ENCODE measurements at regions not wholly inside any gene's neighbourhood (a gene's known extent, or its start where the extent isn't known, plus 50 kb on each side); places are given as distances from the start of the nearest gene placed in this dataset.

- H3K36me3 ChIP-seq = no peaks in the 10 kb centered on the region
- H3K27ac ChIP-seq = no peak overlapping the region
- no peaks in the 10 kb centered on the region for H3K27me3 ChIP-seq (replicated peaks; ENCODE audit: insufficient read depth)
- ATAC-seq (ENCODE audit: insufficient number of reproducible peaks, low FRiP score, low read depth) = no peak
- TF ChIP-seq CTCF (IDR thresholded peaks at IDR 0.05) = no peak
- H3K4me1 ChIP-seq (ENCODE audit: control insufficient read depth in 1 of 2, low read depth in 2 of 2) = no peaks in the 10 kb centered on the region
- no peak for DNase-seq (ENCODE audit: low spot score)
- no peaks in the 10 kb centered on the region for H3K9me3 ChIP-seq
- H3K4me3 ChIP-seq = no peak overlapping the region
Observed at GRCh38 chr21:23633447-23633940, 1973.8 kb downstream of the MRPL39 start.

GRCh38 chr21:23624281-23624680, 1983.0 kb downstream of the MRPL39 start:
- ATAC-seq (ENCODE audit: insufficient number of reproducible peaks, low FRiP score, low read depth) = no peak
- H3K27me3 ChIP-seq (replicated peaks; ENCODE audit: insufficient read depth) = no peaks in the 10 kb centered on the region
- no peak for TF ChIP-seq CTCF (IDR thresholded peaks at IDR 0.05)
- no peaks in the 10 kb centered on the region for H3K4me1 ChIP-seq (ENCODE audit: control insufficient read depth in 1 of 2, low read depth in 2 of 2)
- H3K36me3 ChIP-seq = no peaks in the 10 kb centered on the region
- H3K4me3 ChIP-seq = no peak overlapping the region
- no peaks in the 10 kb centered on the region for H3K9me3 ChIP-seq
- no peak for DNase-seq (ENCODE audit: low spot score)
- H3K27ac ChIP-seq = no peak overlapping the region

GRCh38 chr21:23613014-23613413, 1994.3 kb downstream of the MRPL39 start:
- no peaks in the 10 kb centered on the region for H3K36me3 ChIP-seq
- H3K4me3 ChIP-seq = no peak overlapping the region
- ATAC-seq (ENCODE audit: insufficient number of reproducible peaks, low FRiP score, low read depth) (no peak), DNase-seq (ENCODE audit: low spot score) (no peak)
- no peak overlapping the region for H3K27ac ChIP-seq
- no peaks in the 10 kb centered on the region for H3K4me1 ChIP-seq (ENCODE audit: control insufficient read depth in 1 of 2, low read depth in 2 of 2)
- no peaks in the 10 kb centered on the region for H3K27me3 ChIP-seq (replicated peaks; ENCODE audit: insufficient read depth)
- no peak for TF ChIP-seq CTCF (IDR thresholded peaks at IDR 0.05)
- H3K9me3 ChIP-seq = no peaks in the 10 kb centered on the region

GRCh38 chr21:23612210-23612609, 1995.1 kb downstream of the MRPL39 start:
- Histone ChIP-seq H3K27me3 (replicated peaks; ENCODE audit: insufficient read depth) (no peaks in the 10 kb centered on the region), H3K4me1 (ENCODE audit: control insufficient read depth in 1 of 2, low read depth in 2 of 2) (no peaks in the 10 kb centered on the region), H3K9me3 (no peaks in the 10 kb centered on the region), H3K36me3 (no peaks in the 10 kb centered on the region), H3K27ac (no peak overlapping the region), H3K4me3 (no peak overlapping the region)
- TF ChIP-seq CTCF (IDR thresholded peaks at IDR 0.05) = no peak
- ATAC-seq (ENCODE audit: insufficient number of reproducible peaks, low FRiP score, low read depth) (no peak), DNase-seq (ENCODE audit: low spot score) (no peak)

- no peak overlapping the region for H3K27ac ChIP-seq
- no peaks in the 10 kb centered on the region for H3K36me3 ChIP-seq
- no peak overlapping the region for H3K4me3 ChIP-seq
- H3K27me3 ChIP-seq (replicated peaks; ENCODE audit: insufficient read depth) = no peaks in the 10 kb centered on the region
- no peak for TF ChIP-seq CTCF (IDR thresholded peaks at IDR 0.05)
- DNase-seq (ENCODE audit: low spot score) (no peak), ATAC-seq (ENCODE audit: insufficient number of reproducible peaks, low FRiP score, low read depth) (no peak)
- H3K4me1 ChIP-seq (ENCODE audit: control insufficient read depth in 1 of 2, low read depth in 2 of 2) = no peaks in the 10 kb centered on the region
- H3K9me3 ChIP-seq = no peaks in the 10 kb centered on the region
Observed at GRCh38 chr21:23607782-23608431, 1999.4 kb downstream of the MRPL39 start.
